ENCODE measurements at regions not wholly inside any gene's neighbourhood (a gene's known extent, or its start where the extent isn't known, plus 50 kb on each side); places are given as distances from the start of the nearest gene placed in this dataset.

DNA sequence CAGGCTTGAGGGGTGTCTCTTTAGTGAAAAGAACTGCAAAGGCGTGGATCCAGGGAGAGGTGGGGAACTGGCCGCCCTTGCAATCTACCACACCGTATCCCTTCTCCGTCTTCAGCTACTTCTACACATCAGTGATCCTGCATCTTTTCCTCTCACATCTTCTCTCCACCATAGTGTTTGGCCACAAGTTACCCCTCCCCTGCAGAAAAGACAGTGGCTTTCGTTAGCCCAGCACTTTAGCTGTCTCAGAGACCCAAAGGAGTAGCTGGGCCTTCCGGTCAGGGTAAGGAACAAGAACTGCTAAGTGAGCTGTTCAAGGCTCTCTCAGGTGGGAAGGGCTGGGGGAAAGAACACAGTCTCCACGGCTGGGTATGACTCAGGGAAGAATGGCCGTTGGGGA, 158.4 kb downstream of the NDUFA12 start:
- no peak for TF ChIP-seq CTCF (IDR thresholded peaks at IDR 0.05; ENCODE audit: extremely low read depth in 1 of 2, insufficient read depth in 1 of 2, low read depth in 1 of 2, low read length in 2 of 2)
- no peak for TF ChIP-seq POLR2AphosphoS5 (IDR thresholded peaks at IDR 0.05; ENCODE audit: insufficient read depth, low read depth, low read length)
- no peak for TF ChIP-seq POLR2A (IDR thresholded peaks at IDR 0.05; ENCODE audit: low read depth, low read length)
- TF ChIP-seq EZH2 (IDR thresholded peaks at IDR 0.05; ENCODE audit: borderline replicate concordance, low read depth, low read length, severe bottlenecking) = no peak
- TF ChIP-seq, protein P1, sequence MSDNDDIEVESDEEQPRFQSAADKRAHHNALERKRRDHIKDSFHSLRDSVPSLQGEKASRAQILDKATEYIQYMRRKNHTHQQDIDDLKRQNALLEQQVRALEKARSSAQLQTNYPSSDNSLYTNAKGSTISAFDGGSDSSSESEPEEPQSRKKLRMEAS (IDR thresholded peaks at IDR 0.05; ENCODE audit: insufficient read depth, insufficient read length) = no peak
- no peak for TF ChIP-seq MYC (IDR thresholded peaks at IDR 0.05; ENCODE audit: low read depth, low read length)
- no peak for TF ChIP-seq JUN (IDR thresholded peaks at IDR 0.05; ENCODE audit: borderline replicate concordance, insufficient read depth, insufficient read length, low read depth)
- no peak for TF ChIP-seq GATA2 (IDR thresholded peaks at IDR 0.05; ENCODE audit: insufficient read depth, insufficient read length, low read depth, low read length)
